ENCODE measurements at regions not wholly inside any gene's neighbourhood (a gene's known extent, or its start where the extent isn't known, plus 50 kb on each side); places are given as distances from the start of the nearest gene placed in this dataset.

- TF ChIP-seq CTCF (IDR thresholded peaks at IDR 0.05; ENCODE audit: insufficient read depth, low read length) (no peak), POLR2AphosphoS5 (IDR thresholded peaks at IDR 0.05; ENCODE audit: low read depth) (no peak)
Observed at GRCh38 chr7:133185512-133185911, 67.4 kb upstream of the EXOC4 start.

All from HL-60 (cell line).